Esophagus muscularis mucosa (tissue), 4 donors: ENCODE measurements at regions not wholly inside any gene's neighbourhood (a gene's known extent, or its start where the extent isn't known, plus 50 kb on each side); places are given as distances from the start of the nearest gene placed in this dataset.

Experiments used
- DNase-seq: peaks from one replicate; pipeline ENCODE4 v3.0.0-alpha.2; 2017; ENCODE audit errors: extremely low spot score
- H3K27ac ChIP-seq, 4 donors: fragments of 200-600 bp; sonication (generic); replicated peaks in 1 of 4; 1 replicate in 3 of 4; 2 replicates in 1 of 4; pipeline ENCODE4 v1.5.1; 2016 to 2019; ENCODE audit warnings: mild to moderate bottlenecking in 1 of 4
- H3K27me3 ChIP-seq, 4 donors: fragments of 200-600 bp; sonication (generic); one replicate each; pipeline versions ENCODE4 v1.5.1 to v1.6.0; 2016 to 2019
- H3K36me3 ChIP-seq, 4 donors: fragments of 200-600 bp; sonication (generic); one replicate each; pipeline ENCODE4 v1.5.1; 2016 to 2019
- H3K4me1 ChIP-seq, 4 donors: fragments of 200-600 bp; sonication (generic); one replicate each; pipeline ENCODE4 v1.5.1; 2016 to 2019
- H3K4me3 ChIP-seq, 4 donors: fragments of 200-600 bp; sonication (generic); 1 replicate in 2 of 4; 2 replicates in 2 of 4; pipeline ENCODE4 v1.5.1; 2016 to 2019; ENCODE audit warnings: mild to moderate bottlenecking in 4 of 4, moderate library complexity in 1 of 4
- H3K9me3 ChIP-seq, 4 donors: fragments of 200-600 bp; sonication (generic); 1 replicate in 3 of 4; 2 replicates in 1 of 4; pipeline ENCODE4 v1.5.1; 2016 to 2019
- EP300 ChIP-seq: sonication (generic); formaldehyde crosslinking; IDR thresholded peaks from one replicate; pipeline ENCODE4 v1.6.1; 2017; ENCODE audit warnings: antibody characterized with exemption
- POLR2A ChIP-seq: fragments of 450-650 bp; IDR thresholded peaks from one replicate; pipeline ENCODE4 v1.6.1; 2017; ENCODE audit warnings: antibody characterized with exemption, moderate library complexity, mild to moderate bottlenecking, low read depth
- POLR2AphosphoS5 ChIP-seq, 2 donors: sonication (generic); formaldehyde crosslinking; IDR thresholded peaks; one replicate each; pipeline ENCODE4 v1.6.1; 2017; ENCODE audit warnings: antibody characterized with exemption in 2 of 2
- WGBS: methylation state at CpG from one replicate; pipeline ENCODE4 v1.1.5; 2018; 5-methylcytosine and 5-hydroxymethylcytosine counted together
- intact Hi-C: fragments of 100-400 bp; cut with DNase I; formaldehyde crosslinking; loops from one replicate; pipeline ENCODE4 v1.15.1; 2023
- TF ChIP-seq, protein P1 (sequence below), 3 experiments: fragments of 200-600 bp in 2 of 3; fragments of 450-650 bp in 1 of 3; sonication (generic) in 2 of 3; IDR thresholded peaks; one replicate each; pipeline ENCODE4 v1.5.1; 2017 to 2019; ENCODE audit warnings: antibody characterized with exemption in 3 of 3, mild to moderate bottlenecking in 2 of 3, moderate library complexity in 1 of 3

DNA sequence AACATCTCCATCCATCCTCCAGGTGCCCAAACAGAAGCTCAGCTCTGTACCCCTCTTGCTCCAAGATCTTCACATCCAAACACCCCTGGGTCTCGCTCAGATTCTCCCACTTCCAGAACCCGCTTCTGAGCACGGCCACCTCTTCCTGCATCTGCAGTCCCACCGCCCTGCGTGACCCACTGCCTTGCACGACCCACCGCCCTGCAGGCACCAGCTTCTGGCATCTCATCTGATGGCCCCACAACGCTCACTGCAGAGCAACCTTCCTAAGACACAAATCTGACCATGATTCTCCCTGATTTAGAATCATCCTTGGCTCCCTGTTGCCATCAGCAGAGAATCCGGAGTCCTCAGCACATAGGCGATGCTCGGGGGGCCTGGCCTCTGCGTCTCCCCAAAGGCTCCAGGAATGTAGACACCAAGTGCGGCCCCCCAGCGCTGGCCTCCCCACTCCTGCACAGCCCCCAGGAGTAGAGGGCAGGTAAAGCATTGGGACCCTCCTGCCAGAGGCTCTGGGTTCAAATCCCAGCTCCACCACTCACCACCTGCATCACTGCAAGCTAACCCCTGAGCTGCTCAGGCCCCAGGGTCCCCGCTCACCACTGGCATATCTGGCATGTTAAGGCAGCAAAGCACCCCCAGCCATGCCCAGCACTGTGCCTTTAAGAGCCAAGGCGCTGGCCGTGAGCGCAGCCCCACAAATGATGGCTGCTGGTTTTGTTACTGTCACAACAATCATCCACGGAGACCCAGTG lies 459.3 kb downstream of the BRD1 start:
- no peaks in the 10 kb centered on the region for H3K4me1 ChIP-seq
- WGBS: 90% methylated on average over 14 of the region's 19 CpGs
- no peak for DNase-seq

DNA sequence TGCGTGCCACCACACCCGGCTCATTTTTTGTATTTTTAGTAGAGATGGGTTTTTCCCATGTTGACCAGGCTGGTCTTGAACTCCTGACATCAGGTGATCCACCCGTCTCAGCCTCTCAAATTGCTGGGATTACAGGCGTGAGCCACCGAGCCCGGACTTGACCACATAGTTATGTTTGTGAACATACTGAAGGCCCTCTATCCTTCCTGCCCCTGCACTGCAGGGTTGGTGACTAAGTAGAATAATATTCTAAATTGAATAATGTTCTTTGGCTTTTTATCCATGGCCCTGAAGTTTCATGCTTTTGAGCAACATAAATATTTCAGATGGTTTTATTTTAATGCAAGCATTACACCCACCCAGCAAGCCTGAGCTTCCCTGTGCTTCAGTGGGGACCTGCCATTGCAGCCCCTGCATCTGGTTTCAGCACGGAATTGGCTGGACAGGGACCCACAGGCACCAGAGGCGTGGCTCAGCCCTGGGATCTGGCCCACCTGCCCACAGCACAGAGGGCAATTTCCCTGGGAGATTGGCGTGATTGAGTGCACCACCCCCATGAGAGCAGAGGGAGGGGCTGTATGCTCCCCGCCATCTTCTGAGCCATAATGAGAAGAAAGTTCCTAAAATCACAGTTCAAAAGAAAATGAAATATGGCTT lies 460.5 kb downstream of the BRD1 start:
- TF ChIP-seq EP300 (no peak), POLR2A (no peak), POLR2AphosphoS5 (IDR thresholded peaks at IDR 0.05) (no peak)
- TF ChIP-seq, protein P1, sequence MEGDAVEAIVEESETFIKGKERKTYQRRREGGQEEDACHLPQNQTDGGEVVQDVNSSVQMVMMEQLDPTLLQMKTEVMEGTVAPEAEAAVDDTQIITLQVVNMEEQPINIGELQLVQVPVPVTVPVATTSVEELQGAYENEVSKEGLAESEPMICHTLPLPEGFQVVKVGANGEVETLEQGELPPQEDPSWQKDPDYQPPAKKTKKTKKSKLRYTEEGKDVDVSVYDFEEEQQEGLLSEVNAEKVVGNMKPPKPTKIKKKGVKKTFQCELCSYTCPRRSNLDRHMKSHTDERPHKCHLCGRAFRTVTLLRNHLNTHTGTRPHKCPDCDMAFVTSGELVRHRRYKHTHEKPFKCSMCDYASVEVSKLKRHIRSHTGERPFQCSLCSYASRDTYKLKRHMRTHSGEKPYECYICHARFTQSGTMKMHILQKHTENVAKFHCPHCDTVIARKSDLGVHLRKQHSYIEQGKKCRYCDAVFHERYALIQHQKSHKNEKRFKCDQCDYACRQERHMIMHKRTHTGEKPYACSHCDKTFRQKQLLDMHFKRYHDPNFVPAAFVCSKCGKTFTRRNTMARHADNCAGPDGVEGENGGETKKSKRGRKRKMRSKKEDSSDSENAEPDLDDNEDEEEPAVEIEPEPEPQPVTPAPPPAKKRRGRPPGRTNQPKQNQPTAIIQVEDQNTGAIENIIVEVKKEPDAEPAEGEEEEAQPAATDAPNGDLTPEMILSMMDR (IDR thresholded peaks at IDR 0.05): no peak
- no peak overlapping the region for H3K4me3 ChIP-seq
- no peak for DNase-seq
- H3K27me3 ChIP-seq: peaks cover 0 to 89% (median 3%) of the 10 kb centered on the region in 4 donors
- intact Hi-C loops: no loop called here
- WGBS: 79% methylated on average over 10 of the region's 10 CpGs
- H3K27ac ChIP-seq: no peak overlapping the region
- H3K36me3 ChIP-seq: no peaks in the 10 kb centered on the region
- H3K9me3 ChIP-seq: no peaks in the 10 kb centered on the region
- H3K4me1 ChIP-seq: no peaks in the 10 kb centered on the region

More for the DNA sequence above, 459.3 kb downstream of the BRD1 start:
- no peak overlapping the region for H3K27ac ChIP-seq
- TF ChIP-seq EP300: no peak
- no peaks in the 10 kb centered on the region for H3K36me3 ChIP-seq
- intact Hi-C loops: no loop called here
- no peak overlapping the region for H3K4me3 ChIP-seq
- H3K27me3 ChIP-seq: peaks cover 0 to 93% (median 3%) of the 10 kb centered on the region in 4 donors
- H3K9me3 ChIP-seq: no peaks in the 10 kb centered on the region

DNA sequence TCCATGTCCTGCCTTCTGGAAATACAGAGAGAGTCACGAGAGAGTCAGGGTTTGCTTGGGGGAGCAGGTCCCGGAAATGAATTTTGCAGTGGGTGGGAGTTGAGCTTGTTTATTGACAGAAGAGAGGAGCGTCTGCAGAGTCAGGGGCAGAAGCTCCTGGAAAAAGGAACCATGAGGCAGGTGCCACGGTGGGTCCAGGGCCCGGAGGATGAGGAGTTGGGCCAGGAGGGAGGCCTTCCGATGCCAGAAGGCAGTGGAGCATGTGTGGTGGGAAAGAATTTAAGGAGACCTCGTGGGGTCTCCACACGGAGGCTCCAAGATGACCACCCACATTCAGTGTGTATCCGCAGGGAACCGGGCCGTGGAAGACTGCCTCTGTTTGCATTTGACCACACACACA lies 461.2 kb downstream of the BRD1 start:
- peaks cover 0 to 82% (median 2%) of the 10 kb centered on the region in 4 donors for H3K27me3 ChIP-seq
- no peak overlapping the region for H3K27ac ChIP-seq
- no peaks in the 10 kb centered on the region for H3K9me3 ChIP-seq
- H3K4me3 ChIP-seq: no peak overlapping the region
- DNase-seq: no peak
- H3K4me1 ChIP-seq: no peaks in the 10 kb centered on the region
- H3K36me3 ChIP-seq: no peaks in the 10 kb centered on the region
- TF ChIP-seq EP300 (no peak), POLR2AphosphoS5 (IDR thresholded peaks at IDR 0.05) (no peak), POLR2A (no peak)
- TF ChIP-seq, protein P1 (IDR thresholded peaks at IDR 0.05): no peak
- WGBS: 66% methylated on average over 10 of the region's 11 CpGs
- intact Hi-C loops: no loop called here

DNA sequence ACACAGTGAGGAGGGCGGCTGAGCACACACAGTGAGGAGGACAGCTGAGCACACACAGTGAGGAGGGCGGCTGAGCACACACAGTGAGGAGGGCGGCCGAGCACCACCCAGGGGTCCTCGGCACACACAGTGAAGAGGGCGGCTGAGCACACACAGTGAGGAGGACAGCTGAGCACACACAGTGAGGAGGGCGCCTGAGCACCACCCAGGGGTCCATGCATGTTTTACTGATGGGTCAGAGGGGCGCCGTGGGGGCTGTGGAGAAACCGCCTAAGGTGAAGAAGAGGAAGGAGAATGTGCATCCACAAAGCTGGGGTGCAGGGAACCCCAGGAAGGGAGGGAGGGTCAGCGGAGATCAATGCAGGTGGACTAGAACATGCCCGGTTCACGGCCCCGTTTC lies 461.8 kb downstream of the BRD1 start:
- Histone ChIP-seq H3K36me3 (no peaks in the 10 kb centered on the region), H3K9me3 (no peaks in the 10 kb centered on the region), H3K27me3 (peaks cover 0 to 77% (median 0%) of the 10 kb centered on the region in 4 donors), H3K4me3 (no peak overlapping the region), H3K27ac (no peak overlapping the region), H3K4me1 (no peaks in the 10 kb centered on the region)
- no peak for TF ChIP-seq POLR2AphosphoS5 (IDR thresholded peaks at IDR 0.05)
- 85% methylated on average over 14 of the region's 14 CpGs for WGBS
- intact Hi-C loops: no loop called here
- DNase-seq: no peak

DNA sequence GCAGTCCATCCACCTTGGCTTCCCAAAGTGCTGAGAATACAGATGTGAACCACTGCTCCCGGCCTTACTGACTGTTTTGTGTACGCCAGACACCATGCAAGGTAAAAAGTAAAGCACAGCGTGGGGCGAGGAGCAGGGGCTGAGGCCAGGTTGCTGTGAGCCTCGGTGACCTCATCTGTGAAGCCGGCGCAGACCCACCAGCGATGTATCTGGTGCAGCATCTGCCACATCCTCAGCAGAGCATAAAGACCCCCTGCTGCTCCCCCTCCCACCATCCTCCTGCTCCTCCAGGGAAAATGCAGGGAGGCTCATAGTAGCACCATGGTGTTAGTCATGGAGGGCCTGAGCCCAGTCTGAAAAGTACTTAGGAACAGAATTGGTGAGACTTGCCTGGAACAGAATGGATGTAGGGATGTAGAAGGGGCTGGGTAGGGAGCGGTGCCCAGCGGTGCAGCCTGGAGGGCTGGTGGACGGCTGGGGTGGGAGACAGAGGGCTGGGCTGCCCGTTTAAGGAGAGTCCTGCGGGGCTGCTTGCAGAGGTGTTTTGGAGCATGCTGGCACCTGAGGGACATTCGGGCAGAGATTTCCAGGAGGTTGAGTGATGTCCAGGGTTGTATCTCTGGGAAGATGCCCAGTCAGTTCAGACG lies 462.4 kb downstream of the BRD1 start:
- Histone ChIP-seq H3K4me1 (no peaks in the 10 kb centered on the region), H3K27me3 (peaks cover 0 to 71% (median 0%) of the 10 kb centered on the region in 4 donors), H3K36me3 (no peaks in the 10 kb centered on the region), H3K9me3 (no peaks in the 10 kb centered on the region), H3K4me3 (no peak overlapping the region), H3K27ac (no peak overlapping the region)
- intact Hi-C loops: no loop called here
- DNase-seq: no peak
- TF ChIP-seq EP300 (no peak), POLR2A (no peak)
- TF ChIP-seq, protein P1 (IDR thresholded peaks at IDR 0.05): no peak
- 88% methylated on average over 13 of the region's 15 CpGs for WGBS
